Upper lobe of left lung (tissue), 4 donors: ENCODE measurements at regions not wholly inside any gene's neighbourhood (a gene's known extent, or its start where the extent isn't known, plus 50 kb on each side); places are given as distances from the start of the nearest gene placed in this dataset.

ENCODE experiments used
- CTCF ChIP-seq, 6 experiments: fragments of 450-650 bp in 4 of 6; fragments of 200-600 bp in 2 of 6; sonication (generic) in 2 of 6; IDR thresholded peaks; one replicate each; pipeline ENCODE4 v1.5.1; 2016 to 2019; ENCODE audit warnings: antibody characterized with exemption in 6 of 6
- POLR2AphosphoS5 ChIP-seq, 2 donors: sonication (generic); formaldehyde crosslinking; IDR thresholded peaks; one replicate each; pipeline ENCODE4 v1.5.1; 2017; ENCODE audit warnings: antibody characterized with exemption in 2 of 2

DNA sequence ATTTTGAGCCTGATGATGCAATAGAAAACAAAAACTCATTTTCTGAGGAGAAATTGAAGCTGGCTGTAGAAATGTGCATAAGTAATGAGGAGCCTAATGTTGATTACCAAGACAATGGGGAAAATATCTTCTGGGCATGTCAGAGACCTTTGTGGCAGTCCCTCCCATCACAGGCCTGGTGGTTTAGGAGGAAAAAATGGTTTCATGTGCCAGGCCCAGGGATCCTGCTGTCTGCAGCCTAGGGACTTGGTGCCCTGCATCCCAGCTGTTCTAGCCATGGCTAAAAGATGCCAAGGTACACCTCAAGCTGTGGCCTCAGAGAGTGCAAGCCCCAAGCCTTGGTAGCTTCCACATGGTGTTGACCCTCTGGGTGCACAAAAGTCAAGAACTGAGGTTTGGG lies 128.7 kb upstream of the ARHGEF9 start:
- TF ChIP-seq CTCF (IDR thresholded peaks at IDR 0.05): no peak
- TF ChIP-seq POLR2AphosphoS5 (IDR thresholded peaks at IDR 0.05): no peak
